Ovary (tissue), 3 donors: ENCODE measurements at regions not wholly inside any gene's neighbourhood (a gene's known extent, or its start where the extent isn't known, plus 50 kb on each side); places are given as distances from the start of the nearest gene placed in this dataset.

Source experiments
- EP300 ChIP-seq: sonication (generic); formaldehyde crosslinking; IDR thresholded peaks from one replicate; pipeline ENCODE4 v1.6.1; 2017; ENCODE audit warnings: antibody characterized with exemption
- POLR2A ChIP-seq: fragments of 450-650 bp; IDR thresholded peaks from one replicate; pipeline ENCODE4 v1.6.1; 2017; ENCODE audit warnings: antibody characterized with exemption, mild to moderate bottlenecking, moderate library complexity
- TF ChIP-seq, protein P1 (sequence below), 3 donors: fragments of 450-650 bp in 2 of 3; fragments of 200-600 bp in 1 of 3; IDR thresholded peaks; one replicate each; pipeline versions ENCODE4 v1.5.1 to v1.8.0; 2016 to 2022; ENCODE audit warnings: antibody characterized with exemption in 3 of 3, mild to moderate bottlenecking in 1 of 3
- donor health status: DM: no; HTN: no; CAD: no.

DNA sequence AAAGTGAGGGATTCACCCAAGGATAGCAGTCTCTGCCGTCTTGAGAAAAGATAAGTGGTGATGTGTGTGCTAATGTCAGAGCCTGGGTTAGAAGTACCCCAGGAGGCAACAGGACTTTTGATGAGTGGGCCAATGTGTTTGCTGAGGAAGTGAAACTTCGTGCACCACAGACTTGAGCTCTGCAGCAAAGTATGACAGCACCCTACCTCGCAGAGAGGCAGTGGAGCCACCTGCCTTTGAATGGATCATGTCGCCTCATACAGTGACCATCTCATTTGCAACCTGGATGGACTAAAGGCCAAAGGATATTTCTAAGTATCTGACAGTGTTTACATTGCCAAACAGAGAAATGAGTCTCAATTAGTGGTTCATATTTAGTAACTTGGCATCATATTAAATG, 593.9 kb upstream of the GRAMD2B start:
- TF ChIP-seq POLR2A (no peak), EP300 (no peak)
- TF ChIP-seq, protein P1, sequence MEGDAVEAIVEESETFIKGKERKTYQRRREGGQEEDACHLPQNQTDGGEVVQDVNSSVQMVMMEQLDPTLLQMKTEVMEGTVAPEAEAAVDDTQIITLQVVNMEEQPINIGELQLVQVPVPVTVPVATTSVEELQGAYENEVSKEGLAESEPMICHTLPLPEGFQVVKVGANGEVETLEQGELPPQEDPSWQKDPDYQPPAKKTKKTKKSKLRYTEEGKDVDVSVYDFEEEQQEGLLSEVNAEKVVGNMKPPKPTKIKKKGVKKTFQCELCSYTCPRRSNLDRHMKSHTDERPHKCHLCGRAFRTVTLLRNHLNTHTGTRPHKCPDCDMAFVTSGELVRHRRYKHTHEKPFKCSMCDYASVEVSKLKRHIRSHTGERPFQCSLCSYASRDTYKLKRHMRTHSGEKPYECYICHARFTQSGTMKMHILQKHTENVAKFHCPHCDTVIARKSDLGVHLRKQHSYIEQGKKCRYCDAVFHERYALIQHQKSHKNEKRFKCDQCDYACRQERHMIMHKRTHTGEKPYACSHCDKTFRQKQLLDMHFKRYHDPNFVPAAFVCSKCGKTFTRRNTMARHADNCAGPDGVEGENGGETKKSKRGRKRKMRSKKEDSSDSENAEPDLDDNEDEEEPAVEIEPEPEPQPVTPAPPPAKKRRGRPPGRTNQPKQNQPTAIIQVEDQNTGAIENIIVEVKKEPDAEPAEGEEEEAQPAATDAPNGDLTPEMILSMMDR (IDR thresholded peaks at IDR 0.05), result no peak
